GM21619 (cell line): ENCODE measurements at regions not wholly inside any gene's neighbourhood (a gene's known extent, or its start where the extent isn't known, plus 50 kb on each side); places are given as distances from the start of the nearest gene placed in this dataset.
"Not testable (repeated sequence)": the region's sequence is repeated elsewhere in the genome, so short reads cannot be mapped to it uniquely, and the experiment has no call there.

Experiments
- ATAC-seq: cut with Tn5 transposase; IDR thresholded peaks from one replicate; pipeline ENCODE4 v1.9.1; 2021; ENCODE audit not compliant: unreplicated experiment

- ATAC-seq, result no peak
These were observed 669.3 kb downstream of the PLA2G4A start for GRCh38 chr1:187498028-187498427.

- no peak for ATAC-seq
These were observed 676.0 kb downstream of the PLA2G4A start for GRCh38 chr1:187504779-187505178.

GRCh38 chr1:187509091-187509490 is 680.3 kb downstream of the PLA2G4A start:
- no peak for ATAC-seq

- ATAC-seq, result no peak
These were observed 684.4 kb downstream of the PLA2G4A start for GRCh38 chr1:187513190-187513589.

GRCh38 chr1:187514110-187514509 is 685.4 kb downstream of the PLA2G4A start:
- no peak for ATAC-seq

GRCh38 chr1:187516874-187517273 is 688.1 kb downstream of the PLA2G4A start:
- ATAC-seq, result no peak

- no peak for ATAC-seq
These were observed 688.8 kb downstream of the PLA2G4A start for GRCh38 chr1:187517546-187517945.

GRCh38 chr1:187527346-187527745 is 698.6 kb downstream of the PLA2G4A start:
- ATAC-seq, result no peak

GRCh38 chr1:187537936-187538335 is 709.2 kb downstream of the PLA2G4A start:
- ATAC-seq, result no peak

GRCh38 chr1:187549540-187549939 is 720.8 kb downstream of the PLA2G4A start:
- no peak for ATAC-seq

GRCh38 chr1:187551061-187551460 is 722.3 kb downstream of the PLA2G4A start:
- no peak for ATAC-seq

- no peak for ATAC-seq
These were observed 734.4 kb downstream of the PLA2G4A start for GRCh38 chr1:187563191-187563590.

GRCh38 chr1:187566354-187566753 is 737.6 kb downstream of the PLA2G4A start:
- ATAC-seq, result no peak

- ATAC-seq, result no peak
These were observed 739.3 kb downstream of the PLA2G4A start for GRCh38 chr1:187568067-187568466.

GRCh38 chr1:187570166-187570565 is 741.4 kb downstream of the PLA2G4A start:
- no peak for ATAC-seq

GRCh38 chr1:187577610-187578009 is 748.9 kb downstream of the PLA2G4A start:
- ATAC-seq, result no peak

- no peak for ATAC-seq
These were observed 760.2 kb downstream of the PLA2G4A start for GRCh38 chr1:187588917-187589316.

- ATAC-seq, result no peak
These were observed 777.0 kb downstream of the PLA2G4A start for GRCh38 chr1:187605736-187606135.

- ATAC-seq, result not testable (repeated sequence)
These were observed 787.3 kb downstream of the PLA2G4A start for GRCh38 chr1:187615853-187616735.

GRCh38 chr1:187616830-187617229 is 788.1 kb downstream of the PLA2G4A start:
- not testable (repeated sequence) for ATAC-seq

- ATAC-seq, result no peak
These were observed 789.0 kb downstream of the PLA2G4A start for GRCh38 chr1:187617776-187618175.

GRCh38 chr1:187619175-187619574 is 790.4 kb downstream of the PLA2G4A start:
- ATAC-seq, result no peak

- no peak for ATAC-seq
These were observed 793.2 kb downstream of the PLA2G4A start for GRCh38 chr1:187621951-187622350.
